WTC11 (cell line): ENCODE measurements at regions not wholly inside any gene's neighbourhood (a gene's known extent, or its start where the extent isn't known, plus 50 kb on each side); places are given as distances from the start of the nearest gene placed in this dataset.

ENCODE experiments used
- ELF4 ChIP-seq: sonication (generic); formaldehyde crosslinking; IDR thresholded peaks from 2 replicates; pipeline ENCODE4 v1.8.1; 2022; ENCODE audit warnings: low read depth, mild to moderate bottlenecking, moderate library complexity, missing genetic modification reagents
- FOXP1 ChIP-seq: sonication (generic); formaldehyde crosslinking; IDR thresholded peaks from 2 replicates; pipeline ENCODE4 v1.8.0; 2022; ENCODE audit warnings: missing genetic modification reagents, mild to moderate bottlenecking, moderate library complexity, borderline replicate concordance
- RELA ChIP-seq: sonication (generic); formaldehyde crosslinking; IDR thresholded peaks from 2 replicates; pipeline ENCODE4 v1.8.1; 2022; ENCODE audit warnings: missing genetic modification reagents, mild to moderate bottlenecking, borderline replicate concordance
- RORB ChIP-seq: fragments of 250-450 bp; sonication (Bioruptor Pico); IDR thresholded peaks from 2 replicates; pipeline ENCODE4 v1.9.0; 2021; ENCODE audit warnings: mild to moderate bottlenecking
- SMAD3 ChIP-seq: sonication (generic); formaldehyde crosslinking; IDR thresholded peaks from 2 replicates; pipeline ENCODE4 v1.8.0; 2022; ENCODE audit warnings: missing genetic modification reagents, mild to moderate bottlenecking, borderline replicate concordance
- ZNF138 ChIP-seq: sonication (generic); formaldehyde crosslinking; conservative IDR thresholded peaks from 2 replicates; pipeline ENCODE4 v1.8.1; 2022; ENCODE audit warnings: mild to moderate bottlenecking, moderate library complexity, missing genetic modification reagents
- ZNF416 ChIP-seq: fragments of 250-450 bp; sonication (Bioruptor Pico); IDR thresholded peaks from 2 replicates; pipeline ENCODE4 v1.9.0; 2021; ENCODE audit warnings: mild to moderate bottlenecking, inconsistent platforms
- ZNF671 ChIP-seq: fragments of 250-450 bp; sonication (Bioruptor Pico); IDR thresholded peaks from 2 replicates; pipeline ENCODE4 v1.8.0; 2021; ENCODE audit warnings: mild to moderate bottlenecking
- TF ChIP-seq, protein P1 (sequence below): fragments of 200-600 bp; IDR thresholded peaks from 2 replicates; pipeline ENCODE4 v1.8.0; 2022; ENCODE audit warnings: antibody characterized with exemption
- TF ChIP-seq, protein P2 (sequence below): sonication (generic); formaldehyde crosslinking; conservative IDR thresholded peaks from 2 replicates; pipeline ENCODE4 v1.8.1; 2022; ENCODE audit warnings: mild to moderate bottlenecking, missing genetic modification reagents
- TF ChIP-seq, protein P3 (sequence below): sonication (generic); formaldehyde crosslinking; IDR thresholded peaks from 2 replicates; pipeline ENCODE4 v1.8.1; 2023; ENCODE audit warnings: mild to moderate bottlenecking, moderate library complexity, missing genetic modification reagents
- TF ChIP-seq, protein P4 (sequence below): sonication (generic); formaldehyde crosslinking; IDR thresholded peaks from 2 replicates; pipeline ENCODE4 v1.8.0; 2022; ENCODE audit warnings: mild to moderate bottlenecking, missing genetic modification reagents
- TF ChIP-seq, protein P5 (sequence below): sonication (generic); formaldehyde crosslinking; IDR thresholded peaks from 2 replicates; pipeline ENCODE4 v1.8.0; 2022; ENCODE audit warnings: mild to moderate bottlenecking, missing genetic modification reagents

DNA sequence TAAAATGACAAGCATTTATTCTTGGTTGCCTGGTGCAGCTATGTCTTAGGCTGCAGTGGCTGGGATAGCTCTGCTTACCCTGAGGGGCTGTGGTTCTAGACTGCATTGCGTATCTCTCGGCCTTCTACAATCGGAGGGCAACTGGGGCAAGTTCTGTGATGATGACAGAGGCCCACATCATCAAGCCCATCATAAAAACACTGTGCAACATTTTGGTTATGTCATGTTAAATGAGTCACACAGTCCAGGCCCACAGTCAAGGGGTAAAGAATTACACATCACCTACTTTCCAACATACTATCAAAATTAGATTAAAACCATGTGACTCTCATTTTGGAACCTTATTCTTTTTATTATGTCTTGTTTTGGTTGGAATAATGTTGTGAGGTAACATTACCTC lies 120.2 kb upstream of the GUCY1A1 start:
- TF ChIP-seq, protein P1, sequence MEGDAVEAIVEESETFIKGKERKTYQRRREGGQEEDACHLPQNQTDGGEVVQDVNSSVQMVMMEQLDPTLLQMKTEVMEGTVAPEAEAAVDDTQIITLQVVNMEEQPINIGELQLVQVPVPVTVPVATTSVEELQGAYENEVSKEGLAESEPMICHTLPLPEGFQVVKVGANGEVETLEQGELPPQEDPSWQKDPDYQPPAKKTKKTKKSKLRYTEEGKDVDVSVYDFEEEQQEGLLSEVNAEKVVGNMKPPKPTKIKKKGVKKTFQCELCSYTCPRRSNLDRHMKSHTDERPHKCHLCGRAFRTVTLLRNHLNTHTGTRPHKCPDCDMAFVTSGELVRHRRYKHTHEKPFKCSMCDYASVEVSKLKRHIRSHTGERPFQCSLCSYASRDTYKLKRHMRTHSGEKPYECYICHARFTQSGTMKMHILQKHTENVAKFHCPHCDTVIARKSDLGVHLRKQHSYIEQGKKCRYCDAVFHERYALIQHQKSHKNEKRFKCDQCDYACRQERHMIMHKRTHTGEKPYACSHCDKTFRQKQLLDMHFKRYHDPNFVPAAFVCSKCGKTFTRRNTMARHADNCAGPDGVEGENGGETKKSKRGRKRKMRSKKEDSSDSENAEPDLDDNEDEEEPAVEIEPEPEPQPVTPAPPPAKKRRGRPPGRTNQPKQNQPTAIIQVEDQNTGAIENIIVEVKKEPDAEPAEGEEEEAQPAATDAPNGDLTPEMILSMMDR = no peak
- TF ChIP-seq, protein P2, sequence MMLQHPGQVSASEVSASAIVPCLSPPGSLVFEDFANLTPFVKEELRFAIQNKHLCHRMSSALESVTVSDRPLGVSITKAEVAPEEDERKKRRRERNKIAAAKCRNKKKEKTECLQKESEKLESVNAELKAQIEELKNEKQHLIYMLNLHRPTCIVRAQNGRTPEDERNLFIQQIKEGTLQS = no peak
- TF ChIP-seq, protein P3, sequence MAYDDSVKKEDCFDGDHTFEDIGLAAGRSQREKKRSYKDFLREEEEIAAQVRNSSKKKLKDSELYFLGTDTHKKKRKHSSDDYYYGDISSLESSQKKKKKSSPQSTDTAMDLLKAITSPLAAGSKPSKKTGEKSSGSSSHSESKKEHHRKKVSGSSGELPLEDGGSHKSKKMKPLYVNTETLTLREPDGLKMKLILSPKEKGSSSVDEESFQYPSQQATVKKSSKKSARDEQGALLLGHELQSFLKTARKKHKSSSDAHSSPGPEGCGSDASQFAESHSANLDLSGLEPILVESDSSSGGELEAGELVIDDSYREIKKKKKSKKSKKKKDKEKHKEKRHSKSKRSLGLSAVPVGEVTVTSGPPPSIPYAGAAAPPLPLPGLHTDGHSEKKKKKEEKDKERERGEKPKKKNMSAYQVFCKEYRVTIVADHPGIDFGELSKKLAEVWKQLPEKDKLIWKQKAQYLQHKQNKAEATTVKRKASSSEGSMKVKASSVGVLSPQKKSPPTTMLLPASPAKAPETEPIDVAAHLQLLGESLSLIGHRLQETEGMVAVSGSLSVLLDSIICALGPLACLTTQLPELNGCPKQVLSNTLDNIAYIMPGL (CRISPR knock-in tag) = no peak
- TF ChIP-seq, protein P4, sequence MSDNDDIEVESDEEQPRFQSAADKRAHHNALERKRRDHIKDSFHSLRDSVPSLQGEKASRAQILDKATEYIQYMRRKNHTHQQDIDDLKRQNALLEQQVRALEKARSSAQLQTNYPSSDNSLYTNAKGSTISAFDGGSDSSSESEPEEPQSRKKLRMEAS (CRISPR knock-in tag) = no peak
- TF ChIP-seq ZNF416 (CRISPR knock-in tag) (no peak), SMAD3 (CRISPR knock-in tag) (no peak), ZNF138 (CRISPR knock-in tag) (no peak), ZNF671 (CRISPR knock-in tag) (no peak), RORB (CRISPR knock-in tag) (no peak), RELA (CRISPR knock-in tag) (no peak), FOXP1 (CRISPR knock-in tag) (no peak), ELF4 (no peak)
- TF ChIP-seq, protein P5, sequence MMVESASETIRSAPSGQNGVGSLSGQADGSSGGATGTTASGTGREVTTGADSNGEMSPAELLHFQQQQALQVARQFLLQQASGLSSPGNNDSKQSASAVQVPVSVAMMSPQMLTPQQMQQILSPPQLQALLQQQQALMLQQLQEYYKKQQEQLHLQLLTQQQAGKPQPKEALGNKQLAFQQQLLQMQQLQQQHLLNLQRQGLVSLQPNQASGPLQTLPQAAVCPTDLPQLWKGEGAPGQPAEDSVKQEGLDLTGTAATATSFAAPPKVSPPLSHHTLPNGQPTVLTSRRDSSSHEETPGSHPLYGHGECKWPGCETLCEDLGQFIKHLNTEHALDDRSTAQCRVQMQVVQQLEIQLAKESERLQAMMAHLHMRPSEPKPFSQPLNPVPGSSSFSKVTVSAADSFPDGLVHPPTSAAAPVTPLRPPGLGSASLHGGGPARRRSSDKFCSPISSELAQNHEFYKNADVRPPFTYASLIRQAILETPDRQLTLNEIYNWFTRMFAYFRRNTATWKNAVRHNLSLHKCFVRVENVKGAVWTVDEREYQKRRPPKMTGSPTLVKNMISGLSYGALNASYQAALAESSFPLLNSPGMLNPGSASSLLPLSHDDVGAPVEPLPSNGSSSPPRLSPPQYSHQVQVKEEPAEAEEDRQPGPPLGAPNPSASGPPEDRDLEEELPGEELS (CRISPR knock-in tag) = no peak
